ENCODE measurements at regions not wholly inside any gene's neighbourhood (a gene's known extent, or its start where the extent isn't known, plus 50 kb on each side); places are given as distances from the start of the nearest gene placed in this dataset.
A peak's percentile ranks its signal among the peaks of the same experiment; 100 is the strongest.

GRCh38 chr4:157992038-157992705, 180.7 kb downstream of the GASK1B start:
- Histone ChIP-seq H3K27ac (peak overlapping the region in 3 of 4 donors; percentile 26 to 50 (median 44)), H3K4me3 (peak overlapping the region in 3 of 4 donors; percentile 4 to 35 (median 28)), H3K27me3 (no peaks in the 10 kb centered on the region), H3K9me3 (no peaks in the 10 kb centered on the region), H3K4me1 (no peaks in the 10 kb centered on the region), H3K36me3 (no peaks in the 10 kb centered on the region)
- no peak for DNase-seq
- peak in 5 of 6 experiments; percentile 62 to 86 (median 73) for TF ChIP-seq CTCF (IDR thresholded peaks at IDR 0.05)
- TF ChIP-seq POLR2A (IDR thresholded peaks at IDR 0.05), result no peak

- H3K4me3 ChIP-seq, result no peak overlapping the region
- no peak for DNase-seq
- no peaks in the 10 kb centered on the region for H3K27me3 ChIP-seq
These were observed 184.2 kb downstream of the GASK1B start for GRCh38 chr4:157988641-157989040.

GRCh38 chr4:157984285-157984911, 188.4 kb downstream of the GASK1B start:
- TF ChIP-seq POLR2A (IDR thresholded peaks at IDR 0.05) (no peak), CTCF (IDR thresholded peaks at IDR 0.05) (no peak)
- no peaks in the 10 kb centered on the region for H3K4me1 ChIP-seq
- no peak overlapping the region for H3K4me3 ChIP-seq
- no peak for DNase-seq
- H3K9me3 ChIP-seq, result no peaks in the 10 kb centered on the region
- H3K27me3 ChIP-seq, result no peaks in the 10 kb centered on the region
- no peaks in the 10 kb centered on the region for H3K36me3 ChIP-seq
- H3K27ac ChIP-seq, result no peak overlapping the region

More at GRCh38 chr4:157988641-157989040, 184.2 kb downstream of the GASK1B start:
- TF ChIP-seq POLR2A (IDR thresholded peaks at IDR 0.05) (no peak), CTCF (IDR thresholded peaks at IDR 0.05) (no peak)
- H3K27ac ChIP-seq, result no peak overlapping the region
- no peaks in the 10 kb centered on the region for H3K4me1 ChIP-seq
- H3K36me3 ChIP-seq, result no peaks in the 10 kb centered on the region
- H3K9me3 ChIP-seq, result no peaks in the 10 kb centered on the region

GRCh38 chr4:157983300-157983699, 189.5 kb downstream of the GASK1B start:
- no peaks in the 10 kb centered on the region for H3K9me3 ChIP-seq
- DNase-seq, result no peak

GRCh38 chr4:157980158-157980557, 192.7 kb downstream of the GASK1B start:
- no peak for DNase-seq
- Histone ChIP-seq H3K27ac (no peak overlapping the region), H3K27me3 (no peaks in the 10 kb centered on the region), H3K4me3 (no peak overlapping the region), H3K36me3 (no peaks in the 10 kb centered on the region), H3K4me1 (no peaks in the 10 kb centered on the region), H3K9me3 (no peaks in the 10 kb centered on the region)
- no peak for TF ChIP-seq CTCF (IDR thresholded peaks at IDR 0.05)
- TF ChIP-seq POLR2A (IDR thresholded peaks at IDR 0.05), result no peak

More at GRCh38 chr4:157983300-157983699, 189.5 kb downstream of the GASK1B start:
- no peaks in the 10 kb centered on the region for H3K36me3 ChIP-seq
- no peaks in the 10 kb centered on the region for H3K27me3 ChIP-seq
- H3K4me3 ChIP-seq, result no peak overlapping the region
- no peaks in the 10 kb centered on the region for H3K4me1 ChIP-seq
- TF ChIP-seq CTCF (IDR thresholded peaks at IDR 0.05) (no peak), POLR2A (IDR thresholded peaks at IDR 0.05) (no peak)
- H3K27ac ChIP-seq, result no peak overlapping the region
